ENCODE measurements at regions not wholly inside any gene's neighbourhood (a gene's known extent, or its start where the extent isn't known, plus 50 kb on each side); places are given as distances from the start of the nearest gene placed in this dataset.

DNA sequence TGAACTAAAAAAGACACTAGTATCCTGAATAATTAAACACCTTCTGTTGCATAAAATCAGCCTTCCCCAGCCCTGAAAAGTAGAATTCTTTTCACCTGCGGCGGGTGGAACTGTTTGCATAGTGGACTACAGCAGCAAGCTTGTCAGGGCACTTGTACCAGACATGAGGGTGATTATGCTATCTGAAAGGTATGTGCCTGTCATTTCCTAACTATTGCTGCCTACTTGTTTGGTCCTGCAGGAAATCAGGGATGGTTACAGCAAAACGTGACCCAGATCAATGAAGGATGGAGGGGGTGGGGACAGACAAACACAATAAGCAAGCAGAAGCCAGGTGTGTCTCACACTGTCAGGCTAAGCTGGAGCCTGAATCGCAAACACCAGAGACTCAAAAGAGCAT, 385.6 kb downstream of the MLLT3 start:
- TF ChIP-seq SIX5 (IDR thresholded peaks at IDR 0.05; ENCODE audit: low read depth, low read length) (no peak), EZH2 (IDR thresholded peaks at IDR 0.05; ENCODE audit: low read depth, low read length, severe bottlenecking) (no peak), FOSL1 (IDR thresholded peaks at IDR 0.05; ENCODE audit: insufficient read depth, low read depth, low read length) (no peak)
- TF ChIP-seq, protein P1, sequence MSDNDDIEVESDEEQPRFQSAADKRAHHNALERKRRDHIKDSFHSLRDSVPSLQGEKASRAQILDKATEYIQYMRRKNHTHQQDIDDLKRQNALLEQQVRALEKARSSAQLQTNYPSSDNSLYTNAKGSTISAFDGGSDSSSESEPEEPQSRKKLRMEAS (IDR thresholded peaks at IDR 0.05): no peak
- TF ChIP-seq, protein P2, sequence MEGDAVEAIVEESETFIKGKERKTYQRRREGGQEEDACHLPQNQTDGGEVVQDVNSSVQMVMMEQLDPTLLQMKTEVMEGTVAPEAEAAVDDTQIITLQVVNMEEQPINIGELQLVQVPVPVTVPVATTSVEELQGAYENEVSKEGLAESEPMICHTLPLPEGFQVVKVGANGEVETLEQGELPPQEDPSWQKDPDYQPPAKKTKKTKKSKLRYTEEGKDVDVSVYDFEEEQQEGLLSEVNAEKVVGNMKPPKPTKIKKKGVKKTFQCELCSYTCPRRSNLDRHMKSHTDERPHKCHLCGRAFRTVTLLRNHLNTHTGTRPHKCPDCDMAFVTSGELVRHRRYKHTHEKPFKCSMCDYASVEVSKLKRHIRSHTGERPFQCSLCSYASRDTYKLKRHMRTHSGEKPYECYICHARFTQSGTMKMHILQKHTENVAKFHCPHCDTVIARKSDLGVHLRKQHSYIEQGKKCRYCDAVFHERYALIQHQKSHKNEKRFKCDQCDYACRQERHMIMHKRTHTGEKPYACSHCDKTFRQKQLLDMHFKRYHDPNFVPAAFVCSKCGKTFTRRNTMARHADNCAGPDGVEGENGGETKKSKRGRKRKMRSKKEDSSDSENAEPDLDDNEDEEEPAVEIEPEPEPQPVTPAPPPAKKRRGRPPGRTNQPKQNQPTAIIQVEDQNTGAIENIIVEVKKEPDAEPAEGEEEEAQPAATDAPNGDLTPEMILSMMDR (IDR thresholded peaks at IDR 0.05; ENCODE audit: control extremely low read depth in 1 of 3, insufficient read depth in 1 of 3, low read depth in 1 of 3, low read length in 3 of 3): no peak

Data from H1 (cell line).